Panc1 (cell line): ENCODE measurements at regions not wholly inside any gene's neighbourhood (a gene's known extent, or its start where the extent isn't known, plus 50 kb on each side); places are given as distances from the start of the nearest gene placed in this dataset.

Experiments used
- ATAC-seq: fragments of 200-7000 bp; cut with Tn5 transposase; 2 replicates; pipeline ENCODE4 v1.9.1; 2020; ENCODE audit warnings: mild to moderate bottlenecking, moderate library complexity
- BruUV-seq: library from RNA; stranded (reverse); fragments of 400-500 nt; replicated peaks from 2 replicates; lab custom pipeline; 2021; lab: Mats Ljungman, UMichigan
- CTCF ChIA-PET: fragments of 300-600 bp; sonication (Branson Sonifier 250); formaldehyde crosslinking; loops from one replicate; lab custom pipeline; 2022; ENCODE audit warnings: antibody characterized with exemption; lab: Charles Lee
- POLR2A ChIA-PET: fragments of 300-600 bp; sonication (Branson Sonifier 250); formaldehyde crosslinking; loops from one replicate; lab custom pipeline; 2022; ENCODE audit warnings: antibody characterized with exemption; lab: Charles Lee
- DNase-seq: peaks from one replicate; pipeline ENCODE4 v3.0.0-alpha.2; 2010; ENCODE audit warnings: low read depth, low spot score
- H3K27ac ChIP-seq: 2 replicates; pipeline ENCODE4 v1.5.1; 2011; ENCODE audit warnings: mild to moderate bottlenecking, low read length, inconsistent platforms
- H3K27me3 ChIP-seq: fragments of 200-500 bp; sonication (Bioruptor generic); 2 replicates; pipeline ENCODE4 v1.6.0; 2014; ENCODE audit warnings: low read length, inconsistent platforms; ENCODE audit not compliant: control insufficient read depth, insufficient read depth
- H3K36me3 ChIP-seq: fragments of 200-500 bp; sonication (Bioruptor generic); 2 replicates; pipeline ENCODE4 v1.5.1; 2014; ENCODE audit warnings: inconsistent platforms, mild to moderate bottlenecking, low read length, moderate library complexity; ENCODE audit not compliant: control insufficient read depth, insufficient read depth
- H3K4me1 ChIP-seq: 2 replicates; pipeline ENCODE4 v1.5.1; 2011; ENCODE audit warnings: inconsistent platforms, mild to moderate bottlenecking, low read length, moderate library complexity; ENCODE audit not compliant: control insufficient read depth, insufficient read depth
- H3K4me3 ChIP-seq, 2 experiments: 2 replicates each; pipeline ENCODE4 v1.5.1; 2011 to 2012; ENCODE audit warnings: low read depth in 2 of 2, low read length in 2 of 2, mild to moderate bottlenecking in 2 of 2, inconsistent platforms in 1 of 2, moderate library complexity in 1 of 2
- H3K9me3 ChIP-seq: fragments of 200-500 bp; sonication (Bioruptor generic); 2 replicates; pipeline ENCODE4 v1.5.1; 2014; ENCODE audit warnings: low read depth, mild to moderate bottlenecking, inconsistent platforms, low read length, moderate library complexity; ENCODE audit not compliant: control insufficient read depth, insufficient read depth
- POLR2AphosphoS5 ChIP-seq: IDR thresholded peaks from 2 replicates; pipeline ENCODE4 v1.6.1; 2012; ENCODE audit warnings: mild to moderate bottlenecking, low read depth, low read length, moderate library complexity
- SIN3A ChIP-seq: IDR thresholded peaks from 2 replicates; pipeline ENCODE4 v1.6.1; 2012; ENCODE audit warnings: low read depth, mild to moderate bottlenecking, low read length, moderate library complexity, borderline replicate concordance; ENCODE audit not compliant: insufficient read depth
- TCF7L2 ChIP-seq: IDR thresholded peaks from 2 replicates; pipeline ENCODE4 v1.6.1; 2011; ENCODE audit warnings: mild to moderate bottlenecking, low read depth, low read length, inconsistent platforms
- in situ Hi-C: cut with HindIII; loops from 2 replicates; pipeline ENCODE4 v1.10.0; 2016; ENCODE audit warnings: low sequenced_read_pairs, low pct_unique_long_range_greater_than_20kb
- intact Hi-C: fragments of 100-400 bp; cut with micrococcal nuclease; formaldehyde crosslinking; loops from one replicate; pipeline ENCODE4 v1.10.0; 2022; ENCODE audit not compliant: unreplicated experiment
- TF ChIP-seq, protein P1 (sequence below): fragments of 450-650 bp; IDR thresholded peaks from 2 replicates; pipeline ENCODE4 v1.5.1; 2017; ENCODE audit warnings: mild to moderate bottlenecking
- TF ChIP-seq, protein P2 (sequence below), 2 experiments: IDR thresholded peaks; 2 replicates each; pipeline ENCODE4 v1.6.1; 2011 to 2012; ENCODE audit warnings: low read depth in 2 of 2, control low read depth in 1 of 2, low read length in 1 of 2, mild to moderate bottlenecking in 1 of 2, moderate library complexity in 1 of 2; ENCODE audit not compliant: insufficient read depth in 1 of 2

DNA sequence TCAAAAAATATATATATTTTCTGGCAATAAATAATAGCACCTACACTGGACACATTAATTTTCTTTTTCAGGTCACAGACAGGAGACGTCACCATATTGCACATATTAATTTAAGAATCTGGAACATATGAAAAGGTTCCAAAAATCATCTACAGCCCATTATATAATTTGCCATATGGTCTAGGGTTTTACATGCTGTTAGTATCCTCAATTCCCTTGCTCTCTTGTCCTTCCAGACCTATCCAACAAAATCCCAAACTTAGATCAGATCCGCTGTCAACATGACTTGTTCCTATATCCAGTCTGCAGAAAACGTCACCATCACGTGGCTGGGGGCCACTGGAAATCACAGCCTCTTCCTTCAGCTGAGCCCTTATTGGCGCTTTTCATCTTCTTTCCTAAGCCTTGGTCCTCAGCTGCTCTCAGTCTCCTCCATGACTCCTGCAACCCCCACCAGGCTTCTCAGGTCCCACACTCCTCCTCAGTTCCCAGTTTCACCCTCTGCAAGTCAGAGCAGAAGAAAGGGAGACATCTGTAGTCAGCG lies 192.0 kb upstream of the GATB start:
- ChIA-PET CTCF (no interaction called here), POLR2A (no interaction called here)
- TF ChIP-seq, protein P1, sequence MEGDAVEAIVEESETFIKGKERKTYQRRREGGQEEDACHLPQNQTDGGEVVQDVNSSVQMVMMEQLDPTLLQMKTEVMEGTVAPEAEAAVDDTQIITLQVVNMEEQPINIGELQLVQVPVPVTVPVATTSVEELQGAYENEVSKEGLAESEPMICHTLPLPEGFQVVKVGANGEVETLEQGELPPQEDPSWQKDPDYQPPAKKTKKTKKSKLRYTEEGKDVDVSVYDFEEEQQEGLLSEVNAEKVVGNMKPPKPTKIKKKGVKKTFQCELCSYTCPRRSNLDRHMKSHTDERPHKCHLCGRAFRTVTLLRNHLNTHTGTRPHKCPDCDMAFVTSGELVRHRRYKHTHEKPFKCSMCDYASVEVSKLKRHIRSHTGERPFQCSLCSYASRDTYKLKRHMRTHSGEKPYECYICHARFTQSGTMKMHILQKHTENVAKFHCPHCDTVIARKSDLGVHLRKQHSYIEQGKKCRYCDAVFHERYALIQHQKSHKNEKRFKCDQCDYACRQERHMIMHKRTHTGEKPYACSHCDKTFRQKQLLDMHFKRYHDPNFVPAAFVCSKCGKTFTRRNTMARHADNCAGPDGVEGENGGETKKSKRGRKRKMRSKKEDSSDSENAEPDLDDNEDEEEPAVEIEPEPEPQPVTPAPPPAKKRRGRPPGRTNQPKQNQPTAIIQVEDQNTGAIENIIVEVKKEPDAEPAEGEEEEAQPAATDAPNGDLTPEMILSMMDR, result no peak
- TF ChIP-seq SIN3A (no peak), POLR2AphosphoS5 (no peak), TCF7L2 (no peak)
- TF ChIP-seq, protein P2, sequence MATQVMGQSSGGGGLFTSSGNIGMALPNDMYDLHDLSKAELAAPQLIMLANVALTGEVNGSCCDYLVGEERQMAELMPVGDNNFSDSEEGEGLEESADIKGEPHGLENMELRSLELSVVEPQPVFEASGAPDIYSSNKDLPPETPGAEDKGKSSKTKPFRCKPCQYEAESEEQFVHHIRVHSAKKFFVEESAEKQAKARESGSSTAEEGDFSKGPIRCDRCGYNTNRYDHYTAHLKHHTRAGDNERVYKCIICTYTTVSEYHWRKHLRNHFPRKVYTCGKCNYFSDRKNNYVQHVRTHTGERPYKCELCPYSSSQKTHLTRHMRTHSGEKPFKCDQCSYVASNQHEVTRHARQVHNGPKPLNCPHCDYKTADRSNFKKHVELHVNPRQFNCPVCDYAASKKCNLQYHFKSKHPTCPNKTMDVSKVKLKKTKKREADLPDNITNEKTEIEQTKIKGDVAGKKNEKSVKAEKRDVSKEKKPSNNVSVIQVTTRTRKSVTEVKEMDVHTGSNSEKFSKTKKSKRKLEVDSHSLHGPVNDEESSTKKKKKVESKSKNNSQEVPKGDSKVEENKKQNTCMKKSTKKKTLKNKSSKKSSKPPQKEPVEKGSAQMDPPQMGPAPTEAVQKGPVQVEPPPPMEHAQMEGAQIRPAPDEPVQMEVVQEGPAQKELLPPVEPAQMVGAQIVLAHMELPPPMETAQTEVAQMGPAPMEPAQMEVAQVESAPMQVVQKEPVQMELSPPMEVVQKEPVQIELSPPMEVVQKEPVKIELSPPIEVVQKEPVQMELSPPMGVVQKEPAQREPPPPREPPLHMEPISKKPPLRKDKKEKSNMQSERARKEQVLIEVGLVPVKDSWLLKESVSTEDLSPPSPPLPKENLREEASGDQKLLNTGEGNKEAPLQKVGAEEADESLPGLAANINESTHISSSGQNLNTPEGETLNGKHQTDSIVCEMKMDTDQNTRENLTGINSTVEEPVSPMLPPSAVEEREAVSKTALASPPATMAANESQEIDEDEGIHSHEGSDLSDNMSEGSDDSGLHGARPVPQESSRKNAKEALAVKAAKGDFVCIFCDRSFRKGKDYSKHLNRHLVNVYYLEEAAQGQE (IDR thresholded peaks at IDR 0.05; ENCODE audit: insufficient read depth in 1 of 2, low read depth in 2 of 2, low read length in 1 of 2), result no peak
- H3K4me3 ChIP-seq, result no peak overlapping the region
- in situ Hi-C loops, result no loop called here
- H3K36me3 ChIP-seq, result no peaks in the 10 kb centered on the region
- ATAC-seq, result no peak
- no peak for DNase-seq
- H3K27me3 ChIP-seq, result no peaks in the 10 kb centered on the region
- intact Hi-C loops, result no loop called here
- H3K27ac ChIP-seq, result no peak overlapping the region
- BruUV-seq, result no TSS peak
- no peaks in the 10 kb centered on the region for H3K4me1 ChIP-seq
- no peaks in the 10 kb centered on the region for H3K9me3 ChIP-seq

- H3K27me3 ChIP-seq, result no peaks in the 10 kb centered on the region
- no peaks in the 10 kb centered on the region for H3K36me3 ChIP-seq
- no TSS peak for BruUV-seq
- intact Hi-C loops (no loop called here), in situ Hi-C loops (no loop called here)
- ChIA-PET CTCF (no interaction called here), POLR2A (no interaction called here)
- no peak for TF ChIP-seq SIN3A
- no peak overlapping the region for H3K4me3 ChIP-seq
- H3K4me1 ChIP-seq, result no peaks in the 10 kb centered on the region
- no peaks in the 10 kb centered on the region for H3K9me3 ChIP-seq
- no peak for ATAC-seq
- DNase-seq, result no peak
- no peak overlapping the region for H3K27ac ChIP-seq
Observed at GRCh38 chr4:151952137-151952536, 191.3 kb upstream of the GATB start.

DNA sequence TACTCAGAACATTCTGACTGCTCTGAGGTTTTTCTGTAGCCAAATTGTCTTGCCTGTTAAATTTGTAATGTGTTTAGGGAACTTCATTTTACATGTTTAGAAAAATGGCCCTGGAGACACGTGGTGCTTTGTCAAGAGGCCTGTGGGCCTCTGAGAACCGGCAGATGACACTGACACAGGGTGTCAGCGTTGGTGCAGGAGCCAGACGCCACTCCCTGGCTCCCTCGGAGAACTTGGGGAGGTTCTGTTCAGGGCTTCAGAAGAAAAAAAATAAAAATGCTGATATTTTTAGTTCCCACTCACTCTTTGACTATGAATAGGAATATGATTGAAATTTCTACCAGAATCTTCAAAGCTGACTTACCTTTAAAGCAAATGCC lies 190.9 kb upstream of the GATB start:
- no peak for TF ChIP-seq POLR2AphosphoS5
- TF ChIP-seq, protein P1, result no peak
- TF ChIP-seq TCF7L2, result no peak
- no peak for TF ChIP-seq SIN3A

More for the DNA sequence above, 190.9 kb upstream of the GATB start:
- H3K4me1 ChIP-seq, result no peaks in the 10 kb centered on the region
- in situ Hi-C loops (no loop called here), intact Hi-C loops (no loop called here)
- H3K36me3 ChIP-seq, result no peaks in the 10 kb centered on the region
- H3K4me3 ChIP-seq, result no peak overlapping the region
- POLR2A ChIA-PET, result no interaction called here
- no peaks in the 10 kb centered on the region for H3K27me3 ChIP-seq
- ATAC-seq (no peak), DNase-seq (no peak)
- CTCF ChIA-PET, result no interaction called here
- BruUV-seq, result no TSS peak
- H3K9me3 ChIP-seq, result no peaks in the 10 kb centered on the region
- H3K27ac ChIP-seq, result no peak overlapping the region
